ENCODE measurements at regions not wholly inside any gene's neighbourhood (a gene's known extent, or its start where the extent isn't known, plus 50 kb on each side); places are given as distances from the start of the nearest gene placed in this dataset.

- no peaks in the 10 kb centered on the region for H3K9me3 ChIP-seq (ENCODE audit: low read depth)
- H3K4me1 ChIP-seq (ENCODE audit: low read depth), result peaks cover 12% of the 10 kb centered on the region
- no peak overlapping the region for H3K27ac ChIP-seq
- TF ChIP-seq, protein P1, sequence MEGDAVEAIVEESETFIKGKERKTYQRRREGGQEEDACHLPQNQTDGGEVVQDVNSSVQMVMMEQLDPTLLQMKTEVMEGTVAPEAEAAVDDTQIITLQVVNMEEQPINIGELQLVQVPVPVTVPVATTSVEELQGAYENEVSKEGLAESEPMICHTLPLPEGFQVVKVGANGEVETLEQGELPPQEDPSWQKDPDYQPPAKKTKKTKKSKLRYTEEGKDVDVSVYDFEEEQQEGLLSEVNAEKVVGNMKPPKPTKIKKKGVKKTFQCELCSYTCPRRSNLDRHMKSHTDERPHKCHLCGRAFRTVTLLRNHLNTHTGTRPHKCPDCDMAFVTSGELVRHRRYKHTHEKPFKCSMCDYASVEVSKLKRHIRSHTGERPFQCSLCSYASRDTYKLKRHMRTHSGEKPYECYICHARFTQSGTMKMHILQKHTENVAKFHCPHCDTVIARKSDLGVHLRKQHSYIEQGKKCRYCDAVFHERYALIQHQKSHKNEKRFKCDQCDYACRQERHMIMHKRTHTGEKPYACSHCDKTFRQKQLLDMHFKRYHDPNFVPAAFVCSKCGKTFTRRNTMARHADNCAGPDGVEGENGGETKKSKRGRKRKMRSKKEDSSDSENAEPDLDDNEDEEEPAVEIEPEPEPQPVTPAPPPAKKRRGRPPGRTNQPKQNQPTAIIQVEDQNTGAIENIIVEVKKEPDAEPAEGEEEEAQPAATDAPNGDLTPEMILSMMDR (IDR thresholded peaks at IDR 0.05; ENCODE audit: low read depth, low read length), result no peak
- no peaks in the 10 kb centered on the region for H3K36me3 ChIP-seq
- no peak overlapping the region for H3K4me3 ChIP-seq
- no peaks in the 10 kb centered on the region for H3K27me3 ChIP-seq
- no peak for DNase-seq (ENCODE audit: low read depth in 1 of 2, low spot score in 1 of 2)
These were observed 112.7 kb upstream of the NANOS1 start for GRCh38 chr10:118916777-118917176.

DNA sequence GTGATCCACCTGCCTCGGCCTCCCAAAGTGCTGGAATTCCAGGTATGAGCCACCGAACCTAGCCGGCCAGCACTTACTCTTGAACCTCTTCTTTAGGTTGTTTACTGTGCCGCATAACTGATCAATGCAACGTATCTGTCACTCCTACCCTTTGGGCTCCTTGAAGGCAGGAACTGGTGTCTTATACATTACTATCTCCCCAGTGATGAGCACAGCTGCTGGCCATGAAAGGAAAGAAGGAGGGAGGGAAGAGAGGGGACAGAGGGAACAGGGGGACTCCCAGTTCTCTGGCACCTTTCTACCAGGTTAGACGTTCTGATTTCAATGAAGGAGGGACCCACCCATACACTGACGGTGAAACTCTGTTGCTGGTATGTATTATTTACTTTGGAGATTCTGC is 111.8 kb upstream of the NANOS1 start:
- Histone ChIP-seq H3K4me1 (ENCODE audit: low read depth) (peaks cover 8% of the 10 kb centered on the region), H3K27me3 (no peaks in the 10 kb centered on the region), H3K9me3 (ENCODE audit: low read depth) (no peaks in the 10 kb centered on the region), H3K27ac (no peak overlapping the region), H3K36me3 (no peaks in the 10 kb centered on the region), H3K4me3 (no peak overlapping the region)
- no peak for DNase-seq (ENCODE audit: low read depth in 1 of 2, low spot score in 1 of 2)
- TF ChIP-seq, protein P1 (IDR thresholded peaks at IDR 0.05; ENCODE audit: low read depth, low read length), result no peak

DNA sequence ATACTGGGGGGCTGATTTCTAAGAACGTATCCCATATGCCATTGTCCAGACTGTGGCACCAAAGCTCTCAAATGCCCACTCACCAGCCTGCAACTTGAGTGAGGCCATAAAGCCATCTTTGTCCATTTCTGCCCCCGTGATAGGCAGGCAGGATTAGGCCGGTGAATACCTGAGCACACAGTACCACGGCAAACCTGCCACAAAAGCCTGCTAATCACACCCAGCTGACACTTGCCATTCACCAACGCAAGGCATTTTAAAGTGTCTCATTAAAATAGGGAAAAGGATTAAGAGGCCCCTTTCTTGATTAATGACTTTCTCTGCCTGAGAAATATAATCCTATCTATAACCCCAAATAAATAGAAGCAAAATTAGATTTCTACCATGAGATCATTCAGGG is 111.4 kb upstream of the NANOS1 start:
- TF ChIP-seq, protein P1 (IDR thresholded peaks at IDR 0.05; ENCODE audit: low read depth, low read length), result no peak
- H3K4me3 ChIP-seq, result no peak overlapping the region
- peaks cover 8% of the 10 kb centered on the region for H3K4me1 ChIP-seq (ENCODE audit: low read depth)
- no peak overlapping the region for H3K27ac ChIP-seq
- DNase-seq (ENCODE audit: low read depth in 1 of 2, low spot score in 1 of 2), result no peak
- no peaks in the 10 kb centered on the region for H3K36me3 ChIP-seq
- no peaks in the 10 kb centered on the region for H3K9me3 ChIP-seq (ENCODE audit: low read depth)
- H3K27me3 ChIP-seq, result no peaks in the 10 kb centered on the region

DNA sequence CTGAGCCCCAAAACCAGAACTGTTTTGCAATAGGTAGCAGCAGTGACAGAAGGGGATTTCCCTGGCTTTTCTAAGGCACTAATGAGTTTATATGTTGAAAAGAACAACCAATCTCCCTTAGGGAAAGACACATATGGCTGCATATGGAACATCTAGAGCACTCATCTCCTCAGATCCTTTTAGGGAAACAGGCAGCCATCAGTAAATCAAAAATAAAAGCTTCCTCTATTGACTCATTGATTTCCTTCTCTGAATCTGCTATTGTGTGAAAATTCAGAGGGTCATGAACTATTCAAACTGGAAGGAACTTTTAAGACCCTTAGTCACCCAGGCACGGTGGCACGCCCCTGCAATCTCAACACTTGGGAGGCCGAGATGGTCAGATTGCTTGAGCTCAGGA is 110.9 kb upstream of the NANOS1 start:
- Histone ChIP-seq H3K4me3 (no peak overlapping the region), H3K27ac (no peak overlapping the region), H3K36me3 (no peaks in the 10 kb centered on the region), H3K4me1 (ENCODE audit: low read depth) (peaks cover 7% of the 10 kb centered on the region), H3K27me3 (no peaks in the 10 kb centered on the region), H3K9me3 (ENCODE audit: low read depth) (no peaks in the 10 kb centered on the region)
- DNase-seq (ENCODE audit: low read depth in 1 of 2, low spot score in 1 of 2), result peak in 1 of 2 donors; percentile 6
- TF ChIP-seq, protein P1 (IDR thresholded peaks at IDR 0.05; ENCODE audit: low read depth, low read length), result no peak

- no peaks in the 10 kb centered on the region for H3K36me3 ChIP-seq
- no peaks in the 10 kb centered on the region for H3K4me1 ChIP-seq (ENCODE audit: low read depth)
- TF ChIP-seq, protein P1 (IDR thresholded peaks at IDR 0.05; ENCODE audit: low read depth, low read length), result no peak
- H3K27ac ChIP-seq, result no peak overlapping the region
- no peaks in the 10 kb centered on the region for H3K27me3 ChIP-seq
- no peak for DNase-seq (ENCODE audit: low read depth in 1 of 2, low spot score in 1 of 2)
- no peak overlapping the region for H3K4me3 ChIP-seq
- no peaks in the 10 kb centered on the region for H3K9me3 ChIP-seq (ENCODE audit: low read depth)
These were observed 109.3 kb upstream of the NANOS1 start for GRCh38 chr10:118920206-118920605.

GRCh38 chr10:118922226-118922625 is 107.3 kb upstream of the NANOS1 start:
- TF ChIP-seq, protein P1 (IDR thresholded peaks at IDR 0.05; ENCODE audit: low read depth, low read length), result no peak
- Histone ChIP-seq H3K27me3 (no peaks in the 10 kb centered on the region), H3K4me3 (no peak overlapping the region), H3K4me1 (ENCODE audit: low read depth) (no peaks in the 10 kb centered on the region), H3K9me3 (ENCODE audit: low read depth) (no peaks in the 10 kb centered on the region), H3K36me3 (no peaks in the 10 kb centered on the region), H3K27ac (no peak overlapping the region)
- no peak for DNase-seq (ENCODE audit: low read depth in 1 of 2, low spot score in 1 of 2)
